Sigmoid colon (tissue), 6 donors: ENCODE measurements at regions not wholly inside any gene's neighbourhood (a gene's known extent, or its start where the extent isn't known, plus 50 kb on each side); places are given as distances from the start of the nearest gene placed in this dataset.

ENCODE experiments used
- DNase-seq: peaks from one replicate; pipeline ENCODE4 v3.0.0-alpha.2; 2019
- H3K27ac ChIP-seq, 4 donors: fragments of 200-600 bp; sonication (generic); one replicate each; pipeline ENCODE4 v1.5.1; 2016 to 2019; ENCODE audit warnings: mild to moderate bottlenecking in 1 of 4
- H3K27me3 ChIP-seq, 3 donors: fragments of 200-600 bp; sonication (generic); one replicate each; pipeline ENCODE4 v1.5.1; 2019; ENCODE audit warnings: mild to moderate bottlenecking in 1 of 3
- H3K36me3 ChIP-seq, 4 donors: fragments of 200-600 bp; sonication (generic); one replicate each; pipeline ENCODE4 v1.5.1; 2016 to 2019
- H3K4me1 ChIP-seq, 4 donors: fragments of 200-600 bp; sonication (generic); one replicate each; pipeline ENCODE4 v1.5.1; 2017 to 2019
- H3K4me3 ChIP-seq, 4 donors: fragments of 200-600 bp; sonication (generic); one replicate each; pipeline ENCODE4 v1.5.1; 2017 to 2019; ENCODE audit warnings: mild to moderate bottlenecking in 2 of 4, moderate library complexity in 1 of 4
- H3K9me3 ChIP-seq, 4 donors: fragments of 200-600 bp in 3 of 4; sonication (generic) in 3 of 4; one replicate each; pipeline versions ENCODE4 v1.5.1 to v1.6.1; 2013 to 2019
- CTCF ChIP-seq, 4 experiments: fragments of 450-650 bp in 3 of 4; fragments of 200-600 bp in 1 of 4; IDR thresholded peaks; one replicate each; pipeline ENCODE4 v1.5.1; 2016 to 2019; ENCODE audit warnings: antibody characterized with exemption in 4 of 4, mild to moderate bottlenecking in 3 of 4, moderate library complexity in 2 of 4
- EP300 ChIP-seq, 4 donors: sonication (generic); formaldehyde crosslinking; IDR thresholded peaks; one replicate each; pipeline ENCODE4 v1.6.1; 2017; ENCODE audit warnings: antibody characterized with exemption in 4 of 4
- POLR2A ChIP-seq, 2 donors: fragments of 450-650 bp; IDR thresholded peaks; one replicate each; pipeline ENCODE4 v1.6.1; 2016; ENCODE audit warnings: antibody characterized with exemption in 2 of 2, mild to moderate bottlenecking in 2 of 2, moderate library complexity in 2 of 2
- POLR2AphosphoS5 ChIP-seq, 4 donors: sonication (generic); formaldehyde crosslinking; IDR thresholded peaks; one replicate each; pipeline ENCODE4 v1.6.1; 2017; ENCODE audit warnings: antibody characterized with exemption in 4 of 4
- WGBS, 2 donors: extraction: QIAGEN DNeasy Blood & Tissue Kit; methylation state at CpG; one replicate each; pipeline ENCODE4 v1.1.7; 2013; 5-methylcytosine and 5-hydroxymethylcytosine counted together
- intact Hi-C: fragments of 100-400 bp; cut with DNase I; formaldehyde crosslinking; loops from one replicate; pipeline ENCODE4 v1.15.1; 2023
- donor health status: healthy with polysubstance abuse.
- donor health status: healthy.

- no peak for DNase-seq
- H3K4me1 ChIP-seq: no peaks in the 10 kb centered on the region
- no peak overlapping the region for H3K4me3 ChIP-seq
- no peaks in the 10 kb centered on the region for H3K36me3 ChIP-seq
- intact Hi-C loops: no loop called here
- H3K27ac ChIP-seq: no peak overlapping the region
- H3K9me3 ChIP-seq: no peaks in the 10 kb centered on the region
- no peak for TF ChIP-seq CTCF (IDR thresholded peaks at IDR 0.05)
- TF ChIP-seq EP300 (IDR thresholded peaks at IDR 0.05): no peak
- TF ChIP-seq POLR2A (IDR thresholded peaks at IDR 0.05): no peak
- no peak for TF ChIP-seq POLR2AphosphoS5 (IDR thresholded peaks at IDR 0.05)
- WGBS, 2 donors: 80 to 81% methylated on average over 2 of the region's 2 CpGs
- H3K27me3 ChIP-seq: no peaks in the 10 kb centered on the region
Measured at GRCh38 chr9:120338340-120338739, 241.6 kb downstream of the CDK5RAP2 start.

- DNase-seq: no peak
- TF ChIP-seq POLR2A (IDR thresholded peaks at IDR 0.05) (no peak), CTCF (IDR thresholded peaks at IDR 0.05) (no peak), POLR2AphosphoS5 (IDR thresholded peaks at IDR 0.05) (no peak), EP300 (IDR thresholded peaks at IDR 0.05) (no peak)
- 73 to 81% methylated on average over 4 of the region's 4 CpGs for WGBS, 2 donors
- H3K36me3 ChIP-seq: no peaks in the 10 kb centered on the region
- H3K4me3 ChIP-seq: no peak overlapping the region
- H3K27ac ChIP-seq: no peak overlapping the region
- intact Hi-C loops: no loop called here
- no peaks in the 10 kb centered on the region for H3K4me1 ChIP-seq
- H3K27me3 ChIP-seq: no peaks in the 10 kb centered on the region
- H3K9me3 ChIP-seq: no peaks in the 10 kb centered on the region
Measured at GRCh38 chr9:120337131-120337530, 242.8 kb downstream of the CDK5RAP2 start.

- intact Hi-C loops: no loop called here
- 84 to 90% methylated on average over 4 of the region's 4 CpGs for WGBS, 2 donors
- TF ChIP-seq POLR2A (IDR thresholded peaks at IDR 0.05) (no peak), CTCF (IDR thresholded peaks at IDR 0.05) (no peak), EP300 (IDR thresholded peaks at IDR 0.05) (no peak), POLR2AphosphoS5 (IDR thresholded peaks at IDR 0.05) (no peak)
- H3K4me1 ChIP-seq: no peaks in the 10 kb centered on the region
- no peak for DNase-seq
- H3K36me3 ChIP-seq: no peaks in the 10 kb centered on the region
- H3K27me3 ChIP-seq: no peaks in the 10 kb centered on the region
- no peak overlapping the region for H3K4me3 ChIP-seq
- H3K27ac ChIP-seq: no peak overlapping the region
- no peaks in the 10 kb centered on the region for H3K9me3 ChIP-seq
Measured at GRCh38 chr9:120336753-120337090, 243.2 kb downstream of the CDK5RAP2 start.

DNA sequence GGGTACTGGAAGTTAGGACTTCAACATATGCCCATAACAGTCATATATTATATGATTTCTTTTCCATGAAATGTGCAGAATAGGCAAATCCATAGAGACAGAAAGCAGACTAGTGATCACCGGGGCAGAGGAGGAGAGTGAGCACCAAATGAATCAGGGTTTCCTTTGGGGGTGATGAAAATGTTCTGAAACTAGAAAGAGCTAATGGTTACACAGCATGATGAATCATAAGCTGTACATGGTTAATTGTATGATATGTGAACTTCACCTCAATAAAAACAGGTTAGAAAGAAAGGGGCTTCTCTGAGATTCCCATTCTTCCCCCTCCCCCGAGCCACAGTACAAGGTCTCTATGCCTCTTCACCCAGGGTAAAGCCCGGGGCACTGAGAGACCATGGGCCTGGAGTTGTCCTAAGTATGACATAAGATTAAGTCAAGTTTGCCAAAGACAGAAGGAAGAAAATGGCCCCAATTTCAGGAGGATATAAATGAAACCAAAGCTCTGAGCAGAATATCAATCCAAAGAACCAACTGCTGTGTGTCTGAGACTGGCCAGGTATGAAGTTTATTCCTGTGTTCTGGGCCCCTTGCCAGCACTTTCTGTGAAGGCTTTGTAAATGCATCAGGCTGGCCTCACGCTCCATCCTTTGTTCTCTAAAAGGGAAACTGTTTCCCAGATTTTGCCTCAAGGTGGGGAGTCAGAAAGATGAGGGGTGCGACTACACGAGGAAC, 243.8 kb downstream of the CDK5RAP2 start:
- Histone ChIP-seq H3K27ac (no peak overlapping the region), H3K9me3 (no peaks in the 10 kb centered on the region), H3K4me3 (no peak overlapping the region), H3K4me1 (no peaks in the 10 kb centered on the region), H3K27me3 (no peaks in the 10 kb centered on the region), H3K36me3 (no peaks in the 10 kb centered on the region)
- WGBS, 2 donors: 73 to 81% methylated on average over 6 of the region's 6 CpGs
- intact Hi-C loops: no loop called here
- no peak for DNase-seq
- no peak for TF ChIP-seq EP300 (IDR thresholded peaks at IDR 0.05)
- TF ChIP-seq POLR2A (IDR thresholded peaks at IDR 0.05): no peak
- no peak for TF ChIP-seq POLR2AphosphoS5 (IDR thresholded peaks at IDR 0.05)
- no peak for TF ChIP-seq CTCF (IDR thresholded peaks at IDR 0.05)

- no peak for TF ChIP-seq POLR2AphosphoS5 (IDR thresholded peaks at IDR 0.05)
- TF ChIP-seq EP300 (IDR thresholded peaks at IDR 0.05): no peak
- TF ChIP-seq CTCF (IDR thresholded peaks at IDR 0.05): no peak
- TF ChIP-seq POLR2A (IDR thresholded peaks at IDR 0.05): no peak
- Histone ChIP-seq H3K4me1 (no peaks in the 10 kb centered on the region), H3K27ac (no peak overlapping the region), H3K36me3 (no peaks in the 10 kb centered on the region), H3K27me3 (no peaks in the 10 kb centered on the region), H3K4me3 (no peak overlapping the region), H3K9me3 (no peaks in the 10 kb centered on the region)
- intact Hi-C loops: no loop called here
- WGBS, 2 donors: 88 to 94% methylated on average over 3 of the region's 3 CpGs
- DNase-seq: no peak
Measured at GRCh38 chr9:120331913-120332312, 248.1 kb downstream of the CDK5RAP2 start.
